ENCODE measurements at regions not wholly inside any gene's neighbourhood (a gene's known extent, or its start where the extent isn't known, plus 50 kb on each side); places are given as distances from the start of the nearest gene placed in this dataset.
A peak's percentile ranks its signal among the peaks of the same experiment; 100 is the strongest.

- TF ChIP-seq TOPORS (CRISPR knock-in tag; IDR thresholded peaks at IDR 0.05) (no peak), MEIS2 (CRISPR knock-in tag; IDR thresholded peaks at IDR 0.05) (peak; percentile 80; the same call in 1 of the 2 replicates), YEATS2 (CRISPR knock-in tag; IDR thresholded peaks at IDR 0.05; ENCODE audit: borderline replicate concordance) (peak; percentile 20; the same call in 1 of the 2 replicates), MEIS1 (CRISPR knock-in tag; IDR thresholded peaks at IDR 0.05; ENCODE audit: borderline replicate concordance) (peak; percentile 78; the same call in 1 of the 2 replicates), TEAD3 (CRISPR knock-in tag; optimal IDR thresholded peaks at IDR 0.05; ENCODE audit: borderline replicate concordance) (no peak), RXRB (CRISPR knock-in tag; IDR thresholded peaks at IDR 0.05; ENCODE audit: borderline replicate concordance) (peak; percentile 45; the same call in 1 of the 2 replicates), ELF3 (CRISPR knock-in tag; IDR thresholded peaks at IDR 0.05) (peak; percentile 73), ZNF451 (CRISPR knock-in tag; IDR thresholded peaks at IDR 0.05) (no peak), TBX2 (CRISPR knock-in tag; IDR thresholded peaks at IDR 0.05; ENCODE audit: borderline replicate concordance) (peak; percentile 87), THAP11 (CRISPR knock-in tag; IDR thresholded peaks at IDR 0.05) (no peak), KAT2B (IDR thresholded peaks at IDR 0.05; ENCODE audit: borderline replicate concordance, low read depth, low read length) (no peak), ZKSCAN8 (CRISPR knock-in tag; IDR thresholded peaks at IDR 0.05; ENCODE audit: borderline replicate concordance) (peak; percentile 65; the same call in 1 of the 2 replicates), CENPX (CRISPR knock-in tag; IDR thresholded peaks at IDR 0.05) (no peak), ARID3A (IDR thresholded peaks at IDR 0.05; ENCODE audit: low read depth, low read length) (peak; percentile 30; the same call in 1 of the 2 replicates), ZSCAN29 (CRISPR knock-in tag; conservative IDR thresholded peaks at IDR 0.05) (0 out of 2 replicates have a peak, but pooled peaks have one; percentile 22), ZBTB7A (CRISPR knock-in tag; IDR thresholded peaks at IDR 0.05) (no peak)
- TF ChIP-seq, protein P1, sequence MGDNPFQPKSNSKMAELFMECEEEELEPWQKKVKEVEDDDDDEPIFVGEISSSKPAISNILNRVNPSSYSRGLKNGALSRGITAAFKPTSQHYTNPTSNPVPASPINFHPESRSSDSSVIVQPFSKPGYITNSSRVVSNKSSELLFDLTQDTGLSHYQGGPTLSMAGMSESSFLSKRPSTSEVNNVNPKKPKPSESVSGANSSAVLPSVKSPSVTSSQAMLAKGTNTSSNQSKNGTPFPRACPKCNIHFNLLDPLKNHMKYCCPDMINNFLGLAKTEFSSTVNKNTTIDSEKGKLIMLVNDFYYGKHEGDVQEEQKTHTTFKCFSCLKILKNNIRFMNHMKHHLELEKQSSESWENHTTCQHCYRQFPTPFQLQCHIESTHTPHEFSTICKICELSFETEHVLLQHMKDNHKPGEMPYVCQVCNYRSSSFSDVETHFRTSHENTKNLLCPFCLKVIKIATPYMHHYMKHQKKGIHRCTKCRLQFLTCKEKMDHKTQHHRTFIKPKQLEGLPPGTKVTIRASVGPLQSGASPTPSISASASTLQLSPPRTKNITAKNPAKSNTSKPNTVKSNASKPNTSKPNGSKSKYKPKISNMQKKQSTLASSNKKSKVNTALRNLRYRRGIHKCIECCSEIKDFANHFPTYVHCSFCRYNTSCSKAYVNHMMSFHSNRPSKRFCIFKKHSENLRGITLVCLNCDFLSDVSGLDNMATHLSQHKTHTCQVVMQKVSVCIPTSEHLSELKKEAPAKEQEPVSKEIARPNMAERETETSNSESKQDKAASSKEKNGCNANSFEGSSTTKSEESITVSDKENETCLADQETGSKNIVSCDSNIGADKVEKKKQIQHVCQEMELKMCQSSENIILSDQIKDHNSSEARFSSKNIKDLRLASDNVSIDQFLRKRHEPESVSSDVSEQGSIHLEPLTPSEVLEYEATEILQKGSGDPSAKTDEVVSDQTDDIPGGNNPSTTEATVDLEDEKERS (CRISPR knock-in tag; IDR thresholded peaks at IDR 0.05) = no peak
- TF ChIP-seq, protein P2, sequence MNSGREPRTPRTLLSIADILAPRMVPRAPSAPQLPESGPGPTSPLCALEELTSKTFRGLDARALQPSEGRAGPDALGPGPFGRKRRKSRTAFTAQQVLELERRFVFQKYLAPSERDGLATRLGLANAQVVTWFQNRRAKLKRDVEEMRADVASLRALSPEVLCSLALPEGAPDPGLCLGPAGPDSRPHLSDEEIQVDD (CRISPR knock-in tag; IDR thresholded peaks at IDR 0.05; ENCODE audit: borderline replicate concordance) = no peak
- TF ChIP-seq, protein P3, sequence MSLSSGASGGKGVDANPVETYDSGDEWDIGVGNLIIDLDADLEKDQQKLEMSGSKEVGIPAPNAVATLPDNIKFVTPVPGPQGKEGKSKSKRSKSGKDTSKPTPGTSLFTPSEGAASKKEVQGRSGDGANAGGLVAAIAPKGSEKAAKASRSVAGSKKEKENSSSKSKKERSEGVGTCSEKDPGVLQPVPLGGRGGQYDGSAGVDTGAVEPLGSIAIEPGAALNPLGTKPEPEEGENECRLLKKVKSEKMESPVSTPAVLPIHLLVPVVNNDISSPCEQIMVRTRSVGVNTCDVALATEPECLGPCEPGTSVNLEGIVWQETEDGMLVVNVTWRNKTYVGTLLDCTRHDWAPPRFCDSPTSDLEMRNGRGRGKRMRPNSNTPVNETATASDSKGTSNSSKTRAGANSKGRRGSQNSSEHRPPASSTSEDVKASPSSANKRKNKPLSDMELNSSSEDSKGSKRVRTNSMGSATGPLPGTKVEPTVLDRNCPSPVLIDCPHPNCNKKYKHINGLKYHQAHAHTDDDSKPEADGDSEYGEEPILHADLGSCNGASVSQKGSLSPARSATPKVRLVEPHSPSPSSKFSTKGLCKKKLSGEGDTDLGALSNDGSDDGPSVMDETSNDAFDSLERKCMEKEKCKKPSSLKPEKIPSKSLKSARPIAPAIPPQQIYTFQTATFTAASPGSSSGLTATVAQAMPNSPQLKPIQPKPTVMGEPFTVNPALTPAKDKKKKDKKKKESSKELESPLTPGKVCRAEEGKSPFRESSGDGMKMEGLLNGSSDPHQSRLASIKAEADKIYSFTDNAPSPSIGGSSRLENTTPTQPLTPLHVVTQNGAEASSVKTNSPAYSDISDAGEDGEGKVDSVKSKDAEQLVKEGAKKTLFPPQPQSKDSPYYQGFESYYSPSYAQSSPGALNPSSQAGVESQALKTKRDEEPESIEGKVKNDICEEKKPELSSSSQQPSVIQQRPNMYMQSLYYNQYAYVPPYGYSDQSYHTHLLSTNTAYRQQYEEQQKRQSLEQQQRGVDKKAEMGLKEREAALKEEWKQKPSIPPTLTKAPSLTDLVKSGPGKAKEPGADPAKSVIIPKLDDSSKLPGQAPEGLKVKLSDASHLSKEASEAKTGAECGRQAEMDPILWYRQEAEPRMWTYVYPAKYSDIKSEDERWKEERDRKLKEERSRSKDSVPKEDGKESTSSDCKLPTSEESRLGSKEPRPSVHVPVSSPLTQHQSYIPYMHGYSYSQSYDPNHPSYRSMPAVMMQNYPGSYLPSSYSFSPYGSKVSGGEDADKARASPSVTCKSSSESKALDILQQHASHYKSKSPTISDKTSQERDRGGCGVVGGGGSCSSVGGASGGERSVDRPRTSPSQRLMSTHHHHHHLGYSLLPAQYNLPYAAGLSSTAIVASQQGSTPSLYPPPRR (CRISPR knock-in tag; IDR thresholded peaks at IDR 0.05; ENCODE audit: borderline replicate concordance) = peak; percentile 64; the same call in 1 of the 2 replicates
Observed at GRCh38 chr17:14756479-14756878, 455.6 kb downstream of the HS3ST3B1 start (continued).

All from HepG2 (cell line).